Transverse colon (tissue), 4 donors: ENCODE measurements at regions not wholly inside any gene's neighbourhood (a gene's known extent, or its start where the extent isn't known, plus 50 kb on each side); places are given as distances from the start of the nearest gene placed in this dataset.

Experiments
- DNase-seq: peaks from one replicate; pipeline ENCODE4 v3.0.0-alpha.2; 2019
- H3K27ac ChIP-seq, 4 donors: fragments of 200-600 bp; sonication (generic); 2 replicates each; pipeline ENCODE4 v1.5.1; 2016 to 2018; ENCODE audit warnings: inconsistent platforms in 4 of 4
- H3K27me3 ChIP-seq: fragments of 200-600 bp; sonication (generic); 2 replicates; pipeline ENCODE4 v1.5.1; 2017; ENCODE audit warnings: inconsistent platforms
- H3K36me3 ChIP-seq, 4 donors: fragments of 200-600 bp; sonication (generic); 2 replicates each; pipeline ENCODE4 v1.5.1; 2017 to 2019; ENCODE audit warnings: inconsistent platforms in 4 of 4
- H3K4me1 ChIP-seq, 4 donors: fragments of 200-600 bp; sonication (generic); 2 replicates each; pipeline ENCODE4 v1.5.1; 2017 to 2020; ENCODE audit warnings: inconsistent platforms in 4 of 4
- H3K4me3 ChIP-seq, 4 donors: fragments of 200-600 bp; sonication (generic); 1 replicate in 1 of 4; 2 replicates in 3 of 4; pipeline versions ENCODE4 v1.5.1 to v1.6.1; 2017 to 2019; ENCODE audit warnings: inconsistent platforms in 4 of 4
- H3K9me3 ChIP-seq, 2 donors: fragments of 200-600 bp; sonication (generic); 2 replicates each; pipeline ENCODE4 v1.5.1; 2017 to 2019; ENCODE audit warnings: inconsistent platforms in 2 of 2
- CTCF ChIP-seq, 5 experiments: fragments of 200-600 bp in 3 of 5; fragments of 450-650 bp in 2 of 5; sonication (generic) in 3 of 5; IDR thresholded peaks; 1 replicate in 2 of 5; 2 replicates in 3 of 5; pipeline ENCODE4 v1.5.1; 2016 to 2017; ENCODE audit warnings: antibody characterized with exemption in 5 of 5, inconsistent platforms in 3 of 5, mild to moderate bottlenecking in 2 of 5, moderate library complexity in 1 of 5
- EP300 ChIP-seq: sonication (generic); formaldehyde crosslinking; IDR thresholded peaks from one replicate; pipeline ENCODE4 v1.6.1; 2017; ENCODE audit warnings: antibody characterized with exemption, low read depth
- POLR2A ChIP-seq: fragments of 450-650 bp; IDR thresholded peaks from one replicate; pipeline ENCODE4 v1.6.1; 2016; ENCODE audit warnings: antibody characterized with exemption, mild to moderate bottlenecking, moderate library complexity
- POLR2AphosphoS5 ChIP-seq, 3 donors: sonication (generic); formaldehyde crosslinking; IDR thresholded peaks; one replicate each; pipeline ENCODE4 v1.6.1; 2016; ENCODE audit warnings: antibody characterized with exemption in 3 of 3
- WGBS, 2 donors: methylation state at CpG; one replicate each; pipeline ENCODE4 v1.1.5; 2018; ENCODE audit warnings: low coverage in 1 of 2; 5-methylcytosine and 5-hydroxymethylcytosine counted together
- in situ Hi-C, 4 donors: fragments of 200-750 bp; cut with MboI; loops; one replicate each; pipeline versions ENCODE4 v1.15.0 to v1.15.1; 2017; ENCODE audit warnings: low sequenced_read_pairs in 3 of 4, low pct_ligation_motif_present in 1 of 4, low pct_unique_long_range_greater_than_20kb in 1 of 4
- intact Hi-C: fragments of 100-400 bp; cut with DNase I; formaldehyde crosslinking; loops from one replicate; pipeline ENCODE4 v1.15.1; 2023; ENCODE audit warnings: low total_unique reads

- peaks cover 0 to 19% (median 3%) of the 10 kb centered on the region in 4 donors for H3K4me1 ChIP-seq
- H3K36me3 ChIP-seq, result no peaks in the 10 kb centered on the region
- no peak overlapping the region for H3K4me3 ChIP-seq
- in situ Hi-C loops (no loop called here), intact Hi-C loops (no loop called here)
- H3K9me3 ChIP-seq, result no peaks in the 10 kb centered on the region
- H3K27me3 ChIP-seq, result no peaks in the 10 kb centered on the region
- H3K27ac ChIP-seq, result no peak overlapping the region
- whole genome bisulfite sequencing, 2 donors, result 81 to 90% methylated on average over 3 of the region's 3 CpGs
- DNase-seq, result no peak
- TF ChIP-seq CTCF (IDR thresholded peaks at IDR 0.05) (no peak), POLR2AphosphoS5 (IDR thresholded peaks at IDR 0.05) (no peak), EP300 (no peak), POLR2A (no peak)
Measured at GRCh38 chr15:45799508-45799907, 164.7 kb downstream of the SQOR start.

DNA sequence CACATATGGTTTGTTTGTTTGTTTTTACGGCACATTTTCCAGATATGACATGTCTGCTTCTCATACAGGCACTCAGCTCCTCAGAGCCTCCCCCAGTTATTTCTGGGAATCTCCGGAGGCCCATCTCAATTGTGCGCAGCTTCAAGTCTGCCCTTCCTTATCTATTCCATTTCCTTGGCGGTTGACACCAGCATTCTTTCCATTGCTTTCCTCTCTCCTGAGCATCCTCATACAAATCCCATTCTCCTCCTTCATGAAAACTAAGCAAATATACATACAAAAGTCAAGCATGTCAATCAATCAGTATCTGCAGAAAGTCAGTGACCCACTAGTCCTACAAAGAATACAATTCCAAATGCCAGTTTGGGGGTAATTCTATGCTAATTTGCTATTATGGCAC lies 166.7 kb downstream of the SQOR start:
- no peaks in the 10 kb centered on the region for H3K9me3 ChIP-seq
- H3K4me1 ChIP-seq, result peaks cover 0 to 5% (median under 1%) of the 10 kb centered on the region in 4 donors
- TF ChIP-seq POLR2AphosphoS5 (IDR thresholded peaks at IDR 0.05) (no peak), POLR2A (no peak), CTCF (IDR thresholded peaks at IDR 0.05) (no peak), EP300 (no peak)
- DNase-seq, result no peak
- in situ Hi-C loops, result no loop called here
- H3K4me3 ChIP-seq, result no peak overlapping the region
- H3K27me3 ChIP-seq, result no peaks in the 10 kb centered on the region
- H3K27ac ChIP-seq, result no peak overlapping the region
- H3K36me3 ChIP-seq, result no peaks in the 10 kb centered on the region
- WGBS, 2 donors, result 84 to 87% methylated on average over 4 of the region's 4 CpGs
- intact Hi-C loops, result no loop called here

- no peaks in the 10 kb centered on the region for H3K9me3 ChIP-seq
- H3K4me1 ChIP-seq, result no peaks in the 10 kb centered on the region
- no peak for TF ChIP-seq POLR2A
- TF ChIP-seq CTCF (IDR thresholded peaks at IDR 0.05), result peak in 2 of 5 experiments; percentile 17 to 20
- H3K27me3 ChIP-seq, result no peaks in the 10 kb centered on the region
- no peaks in the 10 kb centered on the region for H3K36me3 ChIP-seq
- no peak overlapping the region for H3K4me3 ChIP-seq
- H3K27ac ChIP-seq, result no peak overlapping the region
- intact Hi-C loops, result no loop called here
- DNase-seq, result peak; percentile 14
- 38 to 56% methylated on average over 2 to 3 of the region's 3 CpGs for WGBS, 2 donors
- in situ Hi-C loops, result no loop called here
Measured at GRCh38 chr15:45802140-45802539, 167.3 kb downstream of the SQOR start.

DNA sequence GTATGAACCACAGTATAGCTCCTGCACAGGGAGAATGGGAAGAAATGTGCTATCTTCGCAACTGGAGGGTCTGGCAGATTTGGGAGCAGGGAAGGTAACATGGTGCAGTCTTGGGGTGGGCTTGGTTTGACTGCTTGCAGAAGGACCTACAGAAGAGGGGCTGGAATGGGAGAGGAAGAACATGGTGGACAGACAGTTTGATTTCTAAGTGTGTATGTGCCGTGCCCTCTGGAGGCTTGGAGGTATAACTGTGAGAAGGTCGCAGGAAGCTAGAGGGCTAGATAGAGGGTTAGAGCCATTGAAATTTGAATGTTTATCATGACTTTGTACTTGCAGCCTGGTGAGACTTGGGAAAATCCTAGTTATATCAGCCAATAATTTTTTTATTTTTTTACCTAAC lies 169.2 kb downstream of the SQOR start:
- in situ Hi-C loops, result no loop called here
- DNase-seq, result no peak
- intact Hi-C loops, result no loop called here
- TF ChIP-seq CTCF (IDR thresholded peaks at IDR 0.05) (no peak), EP300 (no peak), POLR2A (no peak), POLR2AphosphoS5 (IDR thresholded peaks at IDR 0.05) (no peak)
- WGBS, 2 donors, result 96 to 100% methylated on average over 3 of the region's 3 CpGs
- no peaks in the 10 kb centered on the region for H3K9me3 ChIP-seq
- H3K4me3 ChIP-seq, result no peak overlapping the region
- H3K27ac ChIP-seq, result no peak overlapping the region
- no peaks in the 10 kb centered on the region for H3K36me3 ChIP-seq
- no peaks in the 10 kb centered on the region for H3K27me3 ChIP-seq
- no peaks in the 10 kb centered on the region for H3K4me1 ChIP-seq
